ENCODE measurements at regions not wholly inside any gene's neighbourhood (a gene's known extent, or its start where the extent isn't known, plus 50 kb on each side); places are given as distances from the start of the nearest gene placed in this dataset.

- in situ Hi-C loops (cut with MboI) (no loop called here), intact Hi-C loops (cut with micrococcal nuclease; ENCODE audit: unreplicated experiment) (no loop called here)
- SMC1A ChIA-PET (ENCODE audit: uncharacterized antibody, unreplicated experiment) = no interaction called here
- DNase-seq (ENCODE audit: low read depth, low spot score) (no peak), FAIRE-seq (no peak), ATAC-seq (no peak)
- H4K20me1 ChIP-seq (ENCODE audit: control insufficient read depth, insufficient read depth) = no peaks in the 10 kb centered on the region
- no peak overlapping the region for H3K4me2 ChIP-seq (ENCODE audit: control insufficient read depth, insufficient read depth)
- CTCF ChIA-PET = no interaction called here
- no peaks in the 10 kb centered on the region for H3K36me3 ChIP-seq (ENCODE audit: control insufficient read depth in 2 of 2, insufficient read depth in 2 of 2, low read length in 1 of 2)
- POLR2A ChIA-PET = no interaction called here
- H3K4me3 ChIP-seq = no peak overlapping the region
- no peaks in the 10 kb centered on the region for H3K27me3 ChIP-seq (replicated peaks in 1 of 2; ENCODE audit: control insufficient read depth in 2 of 2, insufficient read depth in 2 of 2, low read length in 1 of 2)
- no peak overlapping the region for H2AFZ ChIP-seq (ENCODE audit: control insufficient read depth, low read depth, low read length)
- no peaks in the 10 kb centered on the region for H3K79me2 ChIP-seq (ENCODE audit: control insufficient read depth, insufficient read depth, low read length)
- BruUV-seq (replicated peaks) = no TSS peak
- TF ChIP-seq ZNF207 (IDR thresholded peaks at IDR 0.05; ENCODE audit: borderline replicate concordance) (no peak), RELB (IDR thresholded peaks at IDR 0.05; ENCODE audit: low read depth) (no peak), GATAD2B (conservative IDR thresholded peaks at IDR 0.05; ENCODE audit: low read depth) (no peak), EP300 (IDR thresholded peaks at IDR 0.05; ENCODE audit: borderline replicate concordance in 1 of 2, control insufficient read depth in 1 of 2, low read depth in 2 of 2, low read length in 2 of 2) (no peak), ZNF592 (IDR thresholded peaks at IDR 0.05) (no peak), TCF7 (IDR thresholded peaks at IDR 0.05; ENCODE audit: borderline replicate concordance) (no peak), PAX5 (IDR thresholded peaks at IDR 0.05; ENCODE audit: borderline replicate concordance, low read depth, low read length) (no peak), GABPA (IDR thresholded peaks at IDR 0.05; ENCODE audit: low read depth) (no peak), SMC3 (IDR thresholded peaks at IDR 0.05; ENCODE audit: borderline replicate concordance, low read length) (no peak)
- no peaks in the 10 kb centered on the region for H3K4me1 ChIP-seq (ENCODE audit: control insufficient read depth, insufficient read depth, low read length)
- WGBS (ENCODE audit: insufficient coverage, insufficient replicate concordance, low lambda C conversion rate, missing lambda C conversion rate) = 0% methylated on average over 3 of the region's 3 CpGs
- RAD21 ChIA-PET (ENCODE audit: unreplicated experiment) = no interaction called here
- no peak overlapping the region for H3K9ac ChIP-seq (ENCODE audit: control insufficient read depth, insufficient read depth, low read length)
- H3K27ac ChIP-seq (ENCODE audit: control insufficient read depth, insufficient read depth) = no peak overlapping the region
- no peaks in the 10 kb centered on the region for H3K9me3 ChIP-seq (replicated peaks; ENCODE audit: control insufficient read depth, insufficient read depth, low read length)
These were observed 353.2 kb upstream of the ETAA1 start for GRCh38 chr2:67043781-67044478.

Data from GM12878 (cell line).